CD4-positive, alpha-beta T cell treated with Interleukin-4 for 4 hours (primary cell): ENCODE measurements at regions not wholly inside any gene's neighbourhood (a gene's known extent, or its start where the extent isn't known, plus 50 kb on each side); places are given as distances from the start of the nearest gene placed in this dataset.

Source experiments
- DNase-seq: peaks from one replicate; pipeline ENCODE4 v3.0.0-alpha.2; 2020

DNA sequence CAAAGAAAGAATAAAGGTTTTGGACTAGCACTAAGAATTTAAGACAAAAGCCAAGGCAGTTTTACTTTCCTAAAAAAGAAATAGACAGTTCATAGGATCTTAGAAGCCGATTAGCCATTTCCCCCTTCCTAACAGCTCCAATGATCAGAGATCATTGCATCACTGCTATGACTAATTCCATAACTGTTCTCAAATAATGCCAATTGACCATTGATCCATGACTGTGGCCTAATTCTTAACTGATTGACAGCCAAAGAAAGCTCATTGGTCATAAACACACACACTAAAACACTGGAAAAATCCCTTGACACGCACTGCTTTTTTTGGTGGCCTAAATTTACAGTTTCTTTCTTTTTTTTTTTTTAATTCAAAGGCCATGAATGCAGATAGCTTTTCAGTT is 345.0 kb upstream of the ACVR2A start:
- no peak for DNase-seq

DNA sequence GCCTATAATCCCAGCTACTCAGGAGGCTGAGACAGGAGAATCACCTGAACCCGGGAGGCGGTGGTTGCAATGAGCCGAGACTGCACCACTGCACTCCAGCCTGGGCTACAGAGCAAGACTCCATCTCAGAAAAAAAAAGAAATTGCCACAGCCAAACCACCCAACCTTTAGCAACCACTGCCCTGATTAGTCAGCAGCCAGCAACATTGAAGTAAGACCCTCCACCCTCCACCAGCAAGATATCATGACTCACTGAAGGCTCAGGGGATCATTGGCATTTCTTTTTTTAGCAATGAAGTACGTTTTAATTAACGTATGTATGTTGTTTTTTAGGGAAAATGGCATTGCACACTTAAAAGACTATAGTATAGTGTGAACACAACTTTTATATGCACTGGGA is 349.1 kb upstream of the ACVR2A start:
- no peak for DNase-seq

DNA sequence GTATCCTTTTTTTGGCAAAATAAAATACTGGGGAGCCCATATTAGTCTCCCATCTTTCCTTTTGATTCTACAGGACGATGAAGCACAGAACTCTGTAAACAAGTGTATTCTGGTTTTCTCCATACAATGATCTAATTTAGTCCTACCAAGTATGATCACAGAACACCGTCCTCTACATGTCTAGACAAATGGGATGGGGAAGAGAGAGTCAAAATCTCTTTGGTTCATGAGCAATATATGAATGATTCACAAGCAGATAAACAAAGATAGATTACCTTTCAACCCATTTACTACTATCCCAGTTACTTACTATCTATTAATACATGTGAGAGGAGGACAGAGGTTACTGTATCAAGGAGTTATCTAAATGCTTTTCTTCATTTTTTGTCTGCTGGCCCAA is 352.4 kb upstream of the ACVR2A start:
- DNase-seq: no peak

DNA sequence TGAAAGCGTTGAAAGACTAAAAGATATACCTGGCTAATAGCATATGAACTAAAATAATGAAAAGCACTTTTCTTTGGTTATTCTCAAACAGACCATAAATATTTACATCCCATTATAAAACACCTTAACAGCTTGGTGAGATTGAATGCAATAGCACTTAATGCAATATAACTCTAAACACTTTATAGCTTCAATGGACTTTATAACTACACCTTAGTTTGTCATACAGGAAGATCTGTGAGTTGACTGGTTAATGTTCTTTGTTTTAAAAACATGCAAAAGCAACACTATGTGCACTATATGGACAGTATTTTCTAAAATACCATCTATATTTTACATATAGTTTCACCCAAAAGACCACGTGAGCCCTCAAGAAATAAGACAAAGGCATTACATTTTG is 353.3 kb upstream of the ACVR2A start:
- DNase-seq: no peak

DNA sequence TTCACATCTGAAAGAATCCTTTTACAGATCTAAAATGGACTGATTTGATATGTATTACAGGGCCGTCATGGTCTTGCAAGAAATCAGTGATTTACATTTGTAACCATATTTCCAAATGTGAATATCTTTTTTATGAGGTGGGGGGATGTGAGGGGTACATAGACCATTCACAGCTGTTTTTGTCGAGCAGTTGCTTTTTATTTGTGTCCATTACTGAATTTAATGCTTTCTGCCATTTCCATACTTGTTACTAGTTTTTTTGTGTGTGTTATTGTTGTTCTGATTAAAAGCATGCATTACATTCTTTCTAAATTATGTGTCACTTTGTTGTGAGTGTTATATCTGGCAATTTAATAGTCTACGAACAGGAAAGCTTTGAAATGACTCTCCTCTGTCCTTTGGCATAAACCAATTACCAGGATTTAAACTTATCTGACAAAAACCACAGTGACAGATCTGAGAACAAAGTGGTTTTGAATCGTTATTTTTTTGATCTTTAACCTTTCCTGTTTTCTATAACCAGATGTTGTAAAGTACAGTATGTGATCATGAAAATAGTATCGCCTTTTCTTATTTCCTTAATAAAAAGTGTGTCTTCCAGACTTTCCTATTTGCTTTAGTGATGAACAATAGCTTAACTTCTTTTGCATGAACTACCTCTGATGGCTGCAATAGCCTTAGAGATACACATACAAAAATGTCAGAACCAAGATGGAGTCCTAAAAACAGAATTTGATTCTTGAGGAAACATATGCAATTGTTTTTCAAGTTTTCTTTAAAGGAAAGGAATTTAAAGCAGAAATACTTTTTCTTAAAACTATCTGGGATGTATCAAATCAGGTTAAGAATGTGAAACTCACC is 354.2 kb upstream of the ACVR2A start:
- DNase-seq: peak; percentile 32

DNA sequence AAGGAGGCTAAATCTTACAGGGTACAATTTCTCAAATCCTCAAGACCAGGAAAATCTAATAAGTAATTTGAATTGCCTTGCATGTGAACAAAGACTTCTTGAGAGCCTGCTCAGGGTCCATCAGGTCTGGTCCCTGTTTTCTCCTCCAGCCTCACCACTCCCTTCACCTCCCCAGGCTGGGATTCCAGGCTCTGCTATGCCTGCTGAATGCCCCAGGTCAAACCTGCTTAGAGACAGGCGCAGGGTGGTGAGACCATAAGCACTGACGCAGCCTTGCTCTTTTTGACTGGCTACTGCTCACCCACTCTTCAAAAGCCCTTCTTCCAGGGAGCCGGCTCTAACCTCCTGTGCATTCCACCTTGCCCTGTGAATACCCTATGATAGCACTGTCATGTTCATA is 356.4 kb upstream of the ACVR2A start:
- DNase-seq: no peak

DNA sequence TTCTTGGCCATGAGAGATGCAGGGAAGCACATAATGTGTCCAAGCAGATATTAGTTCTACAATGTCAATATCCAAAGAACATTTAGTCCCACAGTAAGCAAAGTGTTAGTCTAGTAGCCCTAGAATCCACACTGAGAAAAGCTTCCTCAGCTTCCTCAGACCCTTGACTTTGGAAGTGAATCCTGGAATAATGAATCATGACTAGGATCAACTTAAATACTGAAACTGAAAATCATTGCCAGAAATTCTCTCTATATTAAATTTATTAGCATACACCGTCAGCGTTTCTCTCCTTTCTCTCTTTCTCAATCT is 356.9 kb upstream of the ACVR2A start:
- DNase-seq: no peak

DNA sequence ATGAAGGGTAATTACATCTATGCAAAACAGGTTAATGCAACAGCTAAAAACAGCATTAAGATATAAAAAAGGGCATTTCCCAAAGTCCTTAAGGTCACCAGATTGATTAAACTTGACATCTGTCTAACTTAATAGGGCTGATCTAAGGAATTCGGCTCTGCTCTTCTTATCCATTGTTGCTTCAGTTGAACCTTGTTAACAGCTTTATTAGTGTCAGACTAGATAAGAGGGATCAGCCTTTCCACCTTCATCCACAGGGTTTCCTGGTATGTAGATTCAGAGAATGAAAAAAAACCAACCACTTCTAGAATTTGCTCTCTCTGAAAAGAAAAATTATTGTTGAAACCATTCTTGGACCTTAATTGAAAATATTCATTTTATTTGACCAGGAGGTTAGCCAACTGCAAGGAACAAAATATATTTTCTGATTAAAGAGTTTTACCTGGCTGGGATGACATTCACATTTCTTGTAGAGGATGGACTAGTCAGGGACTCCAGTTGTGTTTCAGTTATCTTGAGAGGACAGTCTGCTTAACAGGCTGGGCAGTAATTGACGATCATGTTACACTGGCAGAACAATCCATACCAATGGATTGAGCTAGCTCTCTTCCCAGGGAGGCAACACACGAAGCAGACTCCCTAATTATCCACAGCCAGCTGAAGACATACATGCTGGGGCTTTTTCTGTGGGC is 357.4 kb upstream of the ACVR2A start:
- DNase-seq: no peak

DNA sequence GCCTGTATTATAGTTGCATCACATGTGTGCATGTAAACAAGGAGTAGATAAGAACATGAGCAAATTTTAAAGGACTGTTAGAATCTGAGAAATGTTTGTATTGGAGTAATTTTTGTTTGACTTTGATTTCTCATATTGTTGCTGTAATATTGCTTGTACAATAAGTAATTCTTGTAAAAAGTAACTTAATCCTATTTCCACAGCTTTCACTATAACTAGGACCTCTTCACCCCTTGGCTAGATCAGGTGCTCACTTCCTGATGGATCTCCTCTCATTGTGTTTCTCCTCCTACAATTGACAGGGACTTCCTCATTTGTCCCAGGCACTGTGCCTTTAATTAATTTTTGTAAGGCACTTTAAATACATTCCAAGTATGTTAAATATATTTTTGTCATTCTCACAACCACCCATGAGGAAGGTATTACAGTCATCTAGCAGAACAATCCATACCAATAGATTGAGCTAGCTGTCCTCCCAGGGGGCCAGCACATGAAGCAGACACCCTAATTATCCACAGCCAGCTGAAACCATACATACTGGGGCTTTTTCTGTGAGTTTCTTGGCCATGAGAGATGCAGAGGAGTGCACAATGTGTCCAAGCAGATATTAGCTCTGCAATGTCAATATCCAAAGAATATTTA is 359.5 kb upstream of the ACVR2A start:
- DNase-seq: no peak

DNA sequence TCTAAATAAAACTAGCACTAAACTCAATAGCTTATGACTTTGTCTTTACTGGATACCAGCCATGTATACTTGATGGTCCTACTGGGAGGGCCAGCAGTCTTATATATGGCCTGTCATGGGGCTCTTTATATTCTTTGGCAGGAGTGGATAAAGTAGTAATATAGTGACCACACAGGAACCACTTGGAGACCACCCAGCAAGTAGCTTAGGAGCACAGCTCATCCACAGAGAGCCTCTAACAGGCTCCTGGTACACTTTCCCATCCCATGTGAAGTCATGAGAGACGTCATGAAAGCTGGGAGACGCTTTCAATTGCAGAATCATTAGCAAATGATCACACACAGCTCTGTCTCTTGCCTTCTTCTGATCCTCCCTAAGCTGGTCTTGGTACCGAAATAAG is 360.9 kb upstream of the ACVR2A start:
- DNase-seq: no peak

DNA sequence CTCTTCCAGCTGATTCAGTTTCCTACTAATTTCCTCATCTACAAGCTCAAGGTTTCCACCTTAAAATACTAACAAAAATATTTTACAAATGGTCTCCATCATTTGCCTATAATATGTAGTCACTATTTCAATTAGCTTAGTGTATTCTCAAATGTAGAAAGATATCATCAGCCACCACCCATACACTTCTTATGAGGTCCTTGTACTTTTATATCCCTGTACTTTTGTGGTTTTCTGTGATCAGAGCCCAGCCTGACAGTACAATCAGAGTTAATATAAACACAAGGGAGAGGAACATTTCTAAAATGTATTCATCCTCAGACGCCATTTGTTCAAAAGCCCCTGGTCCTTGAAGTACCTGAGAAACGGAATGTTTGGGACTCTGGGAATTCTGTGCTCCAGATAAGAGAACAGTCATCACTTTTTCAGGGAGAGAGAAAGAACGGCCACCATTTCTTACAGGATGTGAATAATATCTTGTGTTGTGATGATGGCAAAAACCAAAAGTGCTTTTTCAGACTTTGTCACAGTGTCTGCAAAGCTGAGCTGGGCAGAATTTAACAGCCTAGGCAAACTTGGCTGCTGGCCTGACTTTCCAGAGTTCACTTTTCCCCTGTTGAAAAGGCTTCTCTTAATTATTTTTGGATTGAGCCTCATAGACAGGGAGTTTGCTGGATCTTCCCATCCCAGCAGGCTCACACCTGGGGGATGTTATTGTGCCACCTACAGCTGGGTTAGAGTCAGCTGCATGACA is 361.7 kb upstream of the ACVR2A start:
- no peak for DNase-seq

DNA sequence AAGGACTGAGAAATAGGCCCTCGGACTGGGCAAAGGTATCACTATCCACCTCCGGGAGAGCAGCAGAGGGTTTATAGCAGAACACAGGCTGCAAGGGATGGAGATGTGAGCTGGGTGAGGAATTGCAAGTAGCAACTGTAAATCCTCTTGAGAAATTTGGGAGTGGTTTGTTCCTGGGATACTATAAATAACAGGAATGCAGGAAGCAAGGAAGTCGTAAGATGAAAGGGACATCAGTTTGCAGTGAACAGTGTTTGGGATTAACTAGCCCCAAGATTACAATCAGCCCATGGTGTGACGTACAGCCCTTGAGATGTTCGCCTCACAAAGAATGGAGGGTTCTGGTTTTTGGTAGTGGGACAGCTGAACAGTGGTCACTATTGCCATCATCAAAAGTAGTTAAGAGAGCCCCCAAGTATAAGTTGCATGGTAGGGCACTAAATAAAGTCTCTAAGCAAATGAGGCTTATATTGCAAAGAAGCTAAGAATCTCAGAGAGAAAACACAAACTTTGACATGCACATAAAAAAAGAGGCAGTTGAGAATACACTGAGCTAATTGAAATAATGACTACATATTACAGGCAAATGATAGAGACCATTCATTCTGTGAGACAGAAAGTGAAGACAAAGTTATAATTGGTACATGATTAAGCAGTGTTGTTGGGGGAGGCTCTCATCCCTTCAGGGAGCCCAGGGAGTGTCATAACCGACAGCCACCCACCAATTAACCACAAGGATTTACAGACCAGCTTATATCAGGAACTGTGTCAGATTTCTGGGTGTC is 362.5 kb upstream of the ACVR2A start:
- DNase-seq: no peak

DNA sequence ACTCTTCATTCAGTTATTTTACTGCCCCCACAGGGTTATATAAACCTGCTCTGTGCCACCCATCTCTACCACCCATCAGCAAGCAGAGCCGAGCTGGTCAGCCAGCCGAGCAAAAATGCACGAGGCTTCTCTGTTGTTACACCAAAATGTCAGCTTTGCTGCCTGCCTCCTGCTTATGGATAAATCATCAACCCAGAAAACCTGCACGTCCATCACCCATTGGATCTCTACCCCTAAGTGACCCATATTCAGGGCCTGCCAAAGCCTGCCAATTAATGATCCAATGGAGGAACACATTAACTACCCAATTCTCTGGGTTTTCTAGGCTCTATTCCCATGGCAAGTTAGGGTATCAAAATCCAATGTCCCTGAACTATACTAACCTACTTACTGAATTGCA is 365.5 kb upstream of the ACVR2A start:
- DNase-seq: no peak

DNA sequence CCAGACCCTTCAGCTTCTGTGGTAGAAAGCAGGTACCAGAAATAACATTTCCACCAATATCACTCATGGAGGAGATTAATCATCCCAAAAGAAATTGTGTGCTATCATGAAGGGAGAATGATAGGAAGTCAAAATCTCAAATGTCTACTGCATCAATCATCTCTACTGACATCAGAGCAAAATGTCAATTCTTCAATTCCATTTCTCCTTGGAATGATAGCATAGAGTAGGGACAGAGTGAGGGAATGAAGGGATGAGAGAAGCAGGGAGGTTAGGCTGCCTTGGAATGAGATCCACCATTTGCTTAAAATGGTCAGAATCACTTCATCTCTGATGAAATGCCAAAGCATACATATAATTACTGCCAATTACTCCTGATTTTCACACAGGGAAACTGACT is 371.8 kb upstream of the ACVR2A start:
- DNase-seq: no peak

DNA sequence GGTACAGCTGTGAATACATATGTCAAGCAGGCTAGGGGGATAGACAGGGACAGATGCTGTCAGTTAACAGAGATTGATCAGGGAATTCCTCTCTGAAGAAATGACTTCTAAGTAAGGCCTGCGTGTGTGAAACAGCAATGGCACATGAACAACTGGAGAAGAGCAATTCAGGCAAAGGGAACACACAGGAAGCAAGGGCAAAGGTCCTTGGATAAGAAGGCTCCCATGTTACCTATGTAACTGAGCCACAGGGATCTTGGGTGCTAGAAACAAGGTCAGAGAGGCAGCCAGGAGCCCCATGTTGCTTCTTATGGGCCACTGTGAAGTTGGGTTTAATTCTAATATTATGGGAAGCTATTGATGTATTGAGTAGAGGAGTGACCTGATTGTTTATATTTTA is 373.7 kb upstream of the ACVR2A start:
- no peak for DNase-seq

DNA sequence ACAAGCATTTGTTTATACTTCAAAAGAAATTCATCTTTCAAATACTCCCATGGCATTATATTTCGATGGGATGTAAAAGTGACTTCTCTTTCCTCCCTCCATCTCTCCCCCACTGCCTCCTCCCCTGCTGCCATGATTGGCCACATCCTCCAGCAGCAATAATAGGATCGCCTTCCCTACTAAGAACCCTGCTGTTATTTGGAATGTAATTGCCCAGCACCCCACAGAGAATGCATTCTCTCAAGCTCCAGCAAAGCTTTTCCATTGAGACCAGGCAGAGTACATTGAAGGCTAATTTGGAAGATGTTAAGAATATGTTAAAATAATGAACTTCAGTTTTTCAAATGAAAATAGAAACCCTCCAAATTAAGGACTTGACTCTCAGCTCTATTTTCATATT is 375.4 kb upstream of the ACVR2A start:
- no peak for DNase-seq

DNA sequence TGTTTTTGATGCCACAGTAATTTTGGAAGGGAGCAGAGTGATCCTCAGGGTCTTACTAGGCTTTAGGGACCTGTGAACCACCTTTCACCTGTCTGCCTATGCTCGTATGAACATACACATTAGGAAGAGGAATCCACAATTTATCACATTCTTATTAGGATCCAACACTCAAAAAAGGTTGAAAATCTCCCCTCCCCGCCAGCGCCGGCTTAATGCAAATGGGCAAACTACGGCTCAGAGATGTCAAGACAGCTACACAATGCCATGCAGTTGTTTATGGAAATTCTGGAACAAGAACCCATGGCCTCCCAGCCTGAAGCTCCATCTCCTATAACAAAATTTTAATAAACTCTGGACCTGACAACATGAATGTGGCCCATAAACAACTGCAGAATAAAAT is 375.9 kb upstream of the ACVR2A start:
- DNase-seq: no peak

DNA sequence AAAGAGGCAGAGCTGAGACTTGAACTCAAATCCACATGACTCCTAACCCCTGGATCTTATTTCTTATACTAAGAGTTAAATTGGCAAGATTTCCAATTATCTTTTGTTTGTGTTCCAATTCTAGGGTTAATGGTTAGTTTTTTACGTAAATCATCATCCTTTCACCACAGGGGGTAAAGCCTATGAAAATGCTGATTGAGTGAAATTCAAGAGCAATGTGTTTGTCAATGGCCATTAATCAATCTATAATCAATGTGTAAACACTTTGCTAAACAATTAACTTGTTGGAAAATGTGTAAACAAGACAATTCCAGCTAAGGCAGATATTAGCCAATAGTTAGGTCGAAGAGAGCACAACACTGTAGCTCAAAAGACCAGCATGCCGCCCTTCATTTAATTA is 376.5 kb upstream of the ACVR2A start:
- DNase-seq: no peak

DNA sequence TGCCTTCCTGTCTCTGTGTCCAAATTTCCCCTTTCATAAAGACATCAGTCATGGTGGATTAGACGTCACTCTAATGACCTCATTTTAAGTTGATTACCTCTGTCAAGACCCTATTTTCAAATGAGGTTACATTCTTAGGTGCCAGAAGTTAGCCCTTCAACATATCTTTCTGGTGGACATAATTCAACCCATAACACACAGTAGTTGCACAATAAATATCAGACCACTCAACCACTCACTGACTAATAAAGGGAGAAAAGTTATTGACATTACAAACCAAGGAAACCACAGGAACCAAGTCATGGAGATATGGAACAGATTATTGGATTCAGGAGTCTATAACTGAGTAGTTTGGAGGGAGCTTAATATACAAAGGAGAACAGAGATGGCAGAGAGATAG is 377.4 kb upstream of the ACVR2A start:
- no peak for DNase-seq

DNA sequence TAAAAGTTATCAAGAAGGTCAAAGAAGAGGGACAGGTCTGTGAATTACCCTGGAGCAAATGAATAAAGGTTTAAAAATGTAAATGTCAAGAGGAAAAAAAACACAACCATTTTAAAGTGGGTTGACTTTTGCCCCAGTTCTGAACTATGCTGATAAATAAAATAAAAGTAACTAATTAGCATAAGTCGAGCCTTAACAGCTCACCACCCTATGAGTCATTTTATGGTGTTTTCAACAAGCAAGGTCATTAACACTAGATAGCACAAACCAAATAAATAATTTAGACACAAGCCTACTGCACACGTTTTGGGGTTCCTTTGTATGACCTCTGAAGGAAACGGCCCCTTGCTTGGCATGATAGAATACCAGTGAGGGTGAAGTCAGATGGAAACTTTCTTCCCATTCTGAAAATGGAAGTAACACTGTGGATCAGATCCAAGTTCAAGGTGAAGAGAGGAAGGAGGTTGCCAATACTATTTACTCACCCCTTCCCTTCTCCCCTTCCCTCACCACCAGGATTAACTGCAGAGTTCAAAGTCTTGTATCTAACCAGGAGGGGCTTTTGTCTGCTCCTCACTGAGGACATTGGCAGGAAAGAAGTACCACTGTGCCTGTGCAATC is 380.0 kb upstream of the ACVR2A start:
- DNase-seq: no peak

DNA sequence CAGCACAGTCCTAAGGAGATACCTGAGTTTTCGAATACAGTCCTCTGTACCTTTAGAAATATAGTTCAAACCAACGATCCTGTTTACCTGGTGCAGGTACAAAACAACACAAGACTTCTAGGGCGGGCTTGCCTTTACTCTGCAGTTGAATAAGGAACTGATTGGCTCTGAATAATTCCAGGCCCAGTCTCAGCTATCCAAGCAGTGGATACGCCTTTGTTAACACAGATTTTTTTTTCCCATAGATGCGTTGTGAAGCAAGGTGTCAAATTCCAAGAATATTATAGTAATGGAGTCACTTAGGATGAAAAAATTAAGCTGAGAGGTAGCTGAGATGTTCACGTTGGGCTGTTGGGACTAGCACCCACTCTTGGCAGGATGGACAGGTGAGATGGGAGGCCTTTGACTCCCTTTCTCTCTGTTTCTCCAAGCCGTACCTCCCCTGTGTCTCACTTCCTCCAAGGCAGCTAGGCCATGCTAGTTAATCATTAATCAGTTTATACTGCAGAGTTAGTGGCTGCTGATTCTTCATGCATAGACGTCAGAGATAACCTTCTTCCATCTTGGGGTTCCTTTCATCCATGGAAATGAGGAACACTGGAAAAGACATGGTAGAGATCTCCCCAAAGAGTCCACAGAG is 380.8 kb upstream of the ACVR2A start:
- no peak for DNase-seq

DNA sequence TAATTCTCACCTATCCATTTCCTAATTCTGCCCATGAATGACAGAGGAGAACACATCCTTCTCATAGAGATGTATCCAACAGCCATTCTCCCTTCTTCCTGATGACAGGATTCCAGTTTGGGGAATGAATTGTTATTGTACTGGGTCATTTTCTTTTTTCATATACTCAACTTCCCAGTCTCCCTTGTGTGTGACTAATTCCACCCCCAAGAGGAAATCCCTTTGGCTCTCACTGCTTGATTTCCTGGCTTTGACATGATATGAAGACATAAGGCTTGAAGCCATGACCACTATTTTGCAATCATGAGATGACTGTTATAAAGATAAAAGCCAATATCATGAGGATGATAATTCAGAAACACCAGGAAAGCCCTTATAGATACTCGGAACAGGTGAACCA is 384.7 kb upstream of the ACVR2A start:
- DNase-seq: no peak
